Activated CD8-positive, alpha-beta memory T cell treated with anti-CD3 and anti-CD28 coated beads, Interleukin-2, amount 50 U/mL, for 24 hours (primary cell): ENCODE measurements at regions not wholly inside any gene's neighbourhood (a gene's known extent, or its start where the extent isn't known, plus 50 kb on each side); places are given as distances from the start of the nearest gene placed in this dataset.
A peak's percentile ranks its signal among the peaks of the same experiment; 100 is the strongest.

Experiments
- DNase-seq: peaks from one replicate; pipeline ENCODE4 v3.0.0-alpha.2; 2020; ENCODE audit errors: extremely low read depth

GRCh38 chr2:217722883-217723472 lies 279.8 kb downstream of the TNS1 start:
- DNase-seq = no peak

- DNase-seq = no peak
Observed at GRCh38 chr2:217717646-217718045, 285.1 kb downstream of the TNS1 start.

- no peak for DNase-seq
Observed at GRCh38 chr2:217715484-217715883, 287.3 kb downstream of the TNS1 start.

- no peak for DNase-seq
Observed at GRCh38 chr2:217714287-217714751, 288.5 kb downstream of the TNS1 start.

DNA sequence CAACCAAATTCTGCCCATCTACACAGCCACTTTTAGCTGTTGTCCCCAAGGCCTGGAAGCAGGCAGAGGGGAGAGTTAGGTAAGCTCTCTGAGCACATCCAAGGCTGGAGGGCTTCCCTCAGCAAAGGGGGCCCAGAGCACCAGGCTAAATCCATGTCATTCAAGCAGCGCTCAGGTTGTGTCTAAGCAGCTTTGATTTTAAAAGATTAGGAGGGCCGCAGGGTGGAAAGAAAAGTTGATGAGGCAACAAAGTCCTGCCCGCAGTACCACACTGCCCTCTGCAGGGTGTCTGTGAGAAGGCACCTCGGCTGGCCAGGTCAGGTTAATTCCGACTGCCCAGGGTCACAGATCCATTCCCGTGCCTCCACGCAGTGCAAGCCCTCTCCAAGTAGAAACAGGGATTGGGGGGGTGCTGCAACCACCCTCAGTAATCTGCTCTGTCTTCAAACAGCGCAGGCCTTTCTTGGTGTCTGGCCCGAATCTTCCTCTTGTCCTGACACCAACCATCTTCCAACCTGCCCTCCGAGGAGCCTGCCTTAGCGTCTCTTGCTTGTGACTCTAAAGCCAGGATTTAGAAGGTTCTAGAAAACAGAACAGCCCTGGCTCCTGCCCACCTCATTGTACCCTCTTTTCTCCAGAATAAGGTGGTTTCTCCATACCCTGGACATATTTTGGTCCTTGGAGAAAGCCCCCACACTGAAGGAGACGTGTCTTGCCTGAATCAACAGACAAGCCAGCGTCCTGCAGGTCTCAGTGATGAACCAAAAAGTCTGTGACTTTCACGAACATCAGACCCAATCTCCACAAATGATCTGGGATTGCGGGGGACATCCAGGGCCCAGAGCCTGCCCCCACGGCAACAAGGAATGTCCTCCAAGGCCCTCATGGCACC lies 289.2 kb downstream of the TNS1 start:
- peak; percentile 27 for DNase-seq

DNA sequence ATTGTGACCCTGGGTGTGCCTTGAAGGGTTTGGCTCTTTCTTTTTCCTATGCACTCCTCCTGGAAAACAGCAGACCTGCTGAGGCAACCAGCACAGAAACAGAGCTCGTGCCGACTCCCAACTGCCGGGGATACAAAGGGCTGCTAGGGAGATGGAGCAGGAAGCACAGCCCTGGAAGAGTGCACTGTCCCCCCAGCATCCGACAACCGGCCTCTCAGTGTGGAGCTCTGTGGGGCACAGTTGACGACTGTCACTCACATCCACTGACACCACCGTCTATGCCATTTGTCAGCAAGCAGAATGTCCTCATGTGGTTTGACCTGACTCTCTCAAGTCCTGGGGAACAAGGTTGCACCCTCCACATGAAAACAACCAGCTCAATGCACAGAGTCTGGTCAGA lies 290.4 kb downstream of the TNS1 start:
- no peak for DNase-seq

GRCh38 chr2:217711188-217711587 lies 291.6 kb downstream of the TNS1 start:
- DNase-seq = no peak

DNA sequence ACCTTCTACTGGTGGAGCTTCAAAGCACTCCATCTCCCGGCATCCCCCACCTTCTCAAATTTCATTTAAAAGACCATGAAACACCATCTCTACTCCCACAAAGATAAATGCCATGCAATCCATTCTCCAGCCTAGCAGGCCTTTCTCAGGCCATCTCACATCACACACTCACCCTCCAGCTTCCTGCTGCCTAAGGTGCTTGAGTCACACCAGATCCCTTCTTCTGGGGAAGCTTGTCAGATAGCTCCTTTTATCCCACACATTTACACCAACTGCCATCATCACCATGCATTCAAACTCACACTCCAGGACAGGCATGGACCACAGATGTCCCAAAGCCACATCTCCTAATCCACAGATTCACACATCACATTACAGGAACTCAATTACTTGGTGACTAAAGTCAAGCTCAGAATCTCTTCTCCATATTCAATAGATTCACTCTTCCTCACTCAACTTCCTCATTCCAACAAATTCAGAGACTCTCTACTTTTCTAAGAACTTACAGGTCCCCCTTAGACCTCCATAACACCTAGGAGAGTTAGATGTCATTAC lies 292.5 kb downstream of the TNS1 start:
- DNase-seq = no peak

DNA sequence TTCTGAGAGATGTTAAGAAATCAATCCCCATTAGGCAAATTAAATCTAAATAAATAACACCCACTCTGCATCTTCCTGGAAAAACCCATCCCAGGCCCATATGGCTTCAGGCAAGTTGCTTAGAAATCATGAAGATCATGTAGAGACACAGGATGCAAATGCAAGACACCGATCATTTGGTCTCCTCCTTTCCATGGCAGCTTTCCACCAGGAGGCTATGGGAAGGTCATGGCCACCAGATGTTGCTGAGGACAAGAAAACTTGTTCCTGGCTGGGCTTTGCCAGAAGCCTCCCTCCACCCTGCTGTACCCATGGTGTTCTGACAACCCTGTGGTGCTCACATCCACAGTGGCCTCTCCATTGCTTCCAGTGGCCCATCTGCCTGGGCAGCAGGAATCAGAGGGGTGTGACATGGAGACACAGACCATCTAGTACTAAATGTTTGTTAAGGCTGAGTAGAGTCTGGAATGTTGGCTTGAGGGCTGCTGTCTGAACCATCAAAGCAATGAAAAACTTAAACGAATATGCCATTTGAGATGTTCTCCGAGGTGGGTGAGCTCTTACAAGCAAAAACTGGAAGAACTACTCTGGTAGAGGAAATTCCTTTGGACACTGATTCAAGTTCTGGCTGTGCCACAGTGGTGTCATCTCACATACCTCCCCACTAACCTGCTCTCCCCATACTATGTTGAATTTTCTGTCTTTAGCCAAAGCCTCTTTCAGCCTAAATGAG lies 293.2 kb downstream of the TNS1 start:
- DNase-seq = no peak

DNA sequence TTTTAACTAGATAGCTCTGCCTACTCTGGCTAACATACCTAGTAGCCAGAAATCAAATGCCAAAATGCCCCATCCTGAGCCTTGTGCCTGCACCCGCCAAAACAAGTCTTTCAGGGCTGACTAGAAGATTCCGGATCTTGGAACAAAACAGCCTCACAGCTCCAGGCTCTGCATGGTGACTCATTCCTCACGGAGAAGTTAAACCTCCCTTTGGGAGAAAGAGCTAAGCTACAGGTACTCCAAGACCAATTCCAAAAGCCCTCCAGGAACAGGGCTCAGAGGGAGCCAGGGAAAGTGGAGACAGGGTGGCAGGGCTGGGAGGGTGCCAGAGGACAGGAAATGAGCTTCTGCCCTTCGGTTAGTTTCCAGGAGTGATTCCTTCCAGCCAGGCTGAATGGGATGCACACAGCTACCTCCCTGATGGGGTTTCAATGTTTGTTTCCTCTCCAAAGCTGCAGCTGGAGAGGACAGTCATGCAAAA lies 295.6 kb downstream of the TNS1 start:
- no peak for DNase-seq

DNA sequence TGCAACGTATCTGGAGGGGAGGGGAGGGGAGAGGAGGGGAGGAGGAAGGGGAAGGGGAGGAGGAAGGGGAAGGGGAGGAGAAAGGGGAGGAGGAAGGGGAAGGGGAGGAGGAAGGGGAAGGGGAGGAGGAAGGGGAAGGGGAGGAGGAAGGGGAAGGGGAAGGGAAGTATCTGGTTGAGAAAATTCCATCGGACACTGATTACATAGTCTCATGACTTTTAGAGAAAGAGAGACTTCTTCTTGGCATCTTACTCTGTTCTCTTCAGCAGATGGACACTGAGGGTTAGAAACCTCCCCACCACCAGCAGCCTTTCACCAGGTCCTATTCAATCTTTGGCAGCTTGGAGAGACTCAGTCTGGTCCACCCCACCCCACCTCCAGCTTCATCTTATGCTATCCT lies 296.3 kb downstream of the TNS1 start:
- DNase-seq = no peak

DNA sequence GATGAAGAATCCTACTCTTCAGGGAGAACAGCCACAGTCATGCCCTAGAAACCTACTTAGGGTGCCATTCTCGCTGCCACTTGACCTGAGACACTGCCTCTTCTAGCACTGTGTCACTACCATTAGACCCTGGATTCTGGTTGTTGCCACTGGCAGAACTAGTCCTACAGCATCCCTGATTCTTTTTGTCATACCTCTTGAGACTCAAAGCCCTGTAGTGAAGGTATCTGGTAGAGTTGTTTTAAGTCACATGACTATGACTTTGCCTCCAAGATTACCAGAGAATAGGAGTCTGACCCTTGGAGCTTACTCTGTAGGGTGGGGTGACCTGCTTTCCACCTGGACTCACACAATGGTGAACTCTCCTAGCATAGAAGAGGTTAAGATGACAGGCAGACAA lies 296.7 kb downstream of the TNS1 start:
- no peak for DNase-seq

- no peak for DNase-seq
Observed at GRCh38 chr2:217705461-217705860, 297.3 kb downstream of the TNS1 start.

- no peak for DNase-seq
Observed at GRCh38 chr2:217703999-217704398, 298.8 kb downstream of the TNS1 start.

DNA sequence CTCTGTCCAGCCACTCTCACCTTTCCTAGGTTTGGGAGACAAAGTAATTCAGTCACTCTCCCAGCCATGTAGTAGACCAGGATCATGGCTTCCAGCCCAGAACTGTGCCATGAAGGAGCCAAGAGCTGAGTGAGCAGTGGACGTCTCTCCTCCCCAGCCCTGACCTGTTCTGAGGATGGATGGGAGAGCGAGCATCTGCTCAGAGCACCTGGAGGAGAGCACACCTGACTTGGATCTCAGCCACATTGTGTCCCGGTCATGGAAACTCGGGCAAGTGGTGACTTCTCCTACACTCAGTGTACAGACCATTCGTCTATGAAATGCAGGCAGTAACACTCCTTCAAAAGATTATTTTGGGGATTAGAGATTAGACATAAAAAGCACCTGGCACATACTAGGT lies 299.7 kb downstream of the TNS1 start:
- DNase-seq = no peak

DNA sequence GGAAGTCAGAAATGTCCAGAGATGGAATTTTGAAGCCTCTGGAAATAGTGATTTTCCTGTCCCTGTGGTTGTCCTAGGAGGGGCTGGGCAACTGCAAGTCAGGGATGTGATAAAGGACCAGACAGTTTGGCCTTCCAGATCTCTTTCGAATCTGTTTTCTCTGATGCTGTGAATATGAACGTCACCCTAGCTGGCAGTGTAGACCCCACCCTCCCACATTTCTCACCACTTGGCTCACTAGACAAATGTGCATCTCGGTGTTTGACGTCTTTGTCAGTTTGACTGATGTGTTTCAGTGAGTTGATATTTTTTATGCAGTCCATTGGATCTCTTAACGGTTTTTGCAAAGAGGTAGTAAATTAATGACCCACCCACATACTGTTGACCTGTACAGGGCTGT lies 301.2 kb downstream of the TNS1 start:
- DNase-seq = no peak

DNA sequence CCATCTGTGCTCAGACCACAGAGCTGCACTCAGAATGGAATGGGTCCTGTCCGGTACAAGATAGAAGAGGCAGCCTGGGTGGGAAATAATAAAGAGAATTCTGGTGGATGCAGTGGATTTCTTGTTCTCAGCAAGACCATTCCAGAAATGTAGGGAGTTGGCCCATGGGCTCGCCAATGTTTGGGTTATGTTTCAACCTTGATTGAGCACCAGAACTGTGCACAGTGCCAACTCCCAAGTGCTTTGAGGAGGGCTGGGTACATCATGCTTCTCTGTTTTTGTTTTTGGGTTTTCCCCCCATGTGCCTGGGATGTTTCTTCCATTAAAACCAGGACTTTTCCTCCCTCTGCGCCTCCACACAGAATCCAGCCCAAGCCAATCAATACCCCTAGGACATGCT lies 304.1 kb downstream of the TNS1 start:
- DNase-seq = no peak

GRCh38 chr2:217695033-217695520 lies 307.7 kb downstream of the TNS1 start:
- DNase-seq = no peak

DNA sequence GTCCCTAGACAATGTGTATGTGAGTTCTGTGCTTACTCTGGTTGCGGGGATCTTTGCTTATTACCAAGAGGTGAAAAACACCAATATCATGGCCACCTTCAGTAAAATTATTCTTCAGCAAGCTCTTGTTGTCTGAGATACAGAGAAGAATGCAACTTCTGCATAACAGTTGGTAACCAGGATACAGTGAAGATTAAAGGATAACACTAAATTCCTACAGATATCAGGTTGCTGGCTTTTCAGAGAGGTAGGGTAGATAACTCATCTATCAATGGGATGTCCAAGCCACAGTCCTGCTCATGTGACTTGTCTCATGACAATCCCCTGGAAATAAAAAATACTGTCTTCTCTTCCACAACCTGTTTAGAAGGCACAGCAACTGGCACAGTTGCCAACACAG lies 308.5 kb downstream of the TNS1 start:
- DNase-seq = no peak

DNA sequence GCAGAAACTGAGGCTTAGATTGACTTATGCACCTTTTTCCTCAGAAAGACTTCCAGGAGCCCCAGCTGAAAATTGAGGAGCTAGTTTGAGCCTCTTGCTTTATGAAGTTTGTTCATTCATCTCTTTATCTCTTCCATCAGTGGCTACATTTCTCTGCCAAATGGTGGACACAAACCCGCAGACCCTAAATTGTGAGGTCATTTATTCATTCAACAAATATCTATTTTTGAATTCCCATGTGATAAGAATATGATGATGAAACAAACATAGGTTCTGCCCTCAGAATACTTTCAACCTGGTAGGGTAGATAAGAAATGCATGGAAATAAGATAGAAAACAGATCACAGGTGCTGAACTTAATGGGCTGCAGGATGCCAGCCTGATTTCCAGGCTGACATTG lies 309.4 kb downstream of the TNS1 start:
- DNase-seq = no peak

GRCh38 chr2:217691920-217692666 lies 310.7 kb downstream of the TNS1 start:
- no peak for DNase-seq
